ENCODE measurements at regions not wholly inside any gene's neighbourhood (a gene's known extent, or its start where the extent isn't known, plus 50 kb on each side); places are given as distances from the start of the nearest gene placed in this dataset.
"Not testable (repeated sequence)": the region's sequence is repeated elsewhere in the genome, so short reads cannot be mapped to it uniquely, and the experiment has no call there.

DNA sequence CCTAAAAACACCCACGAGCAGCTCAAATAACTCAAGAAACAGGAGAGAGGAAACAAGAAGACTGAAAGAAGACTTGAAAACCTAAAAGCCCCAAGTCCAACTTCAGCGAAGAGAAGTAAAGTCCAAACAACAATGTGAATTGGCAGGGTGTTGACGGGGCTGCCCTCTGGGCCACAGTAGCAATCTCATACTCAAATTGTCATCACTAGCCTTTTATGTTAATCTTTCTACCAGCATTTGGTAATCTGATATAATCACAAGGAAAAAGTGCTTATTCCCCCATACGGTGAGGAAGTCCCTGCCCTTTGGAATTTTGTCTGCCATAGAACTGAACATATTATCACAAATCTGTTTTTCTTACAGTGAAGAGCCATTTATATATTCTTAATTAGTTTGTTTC is 51.5 kb upstream of the IFNE start:
- Histone ChIP-seq H3K36me3 (replicated peaks; ENCODE audit: control insufficient read depth, insufficient read depth, low read length) (peaks cover 2% of the 10 kb centered on the region; the same call in 1 of the 2 replicates), H3K27me3 (ENCODE audit: control insufficient read depth, insufficient read depth, low read length) (no peaks in the 10 kb centered on the region), H3K4me3 (ENCODE audit: insufficient read depth, low read depth, low read length) (no peak overlapping the region)
- DNase-seq = no peak

DNA sequence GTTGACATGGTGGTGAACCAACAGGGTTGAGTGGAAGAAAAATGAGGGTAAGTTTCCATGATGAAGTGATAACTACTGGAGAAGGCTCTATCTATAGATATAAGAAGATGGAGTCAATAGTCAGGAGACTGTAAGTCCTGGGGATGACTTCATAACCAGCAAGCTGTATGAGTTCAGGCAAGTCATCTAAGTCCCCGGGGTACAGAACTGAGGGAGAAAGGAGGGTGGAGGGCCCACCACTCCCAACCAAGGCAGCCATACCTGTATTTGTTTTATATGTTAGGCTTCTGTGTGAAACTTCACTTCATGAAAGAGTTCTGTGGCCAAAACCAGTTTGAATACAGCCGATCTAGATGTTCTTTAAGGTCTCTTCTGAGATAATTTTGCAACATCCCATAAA is 53.3 kb upstream of the IFNE start:
- no peak for DNase-seq
- no peaks in the 10 kb centered on the region for H3K27me3 ChIP-seq (ENCODE audit: control insufficient read depth, insufficient read depth, low read length)
- no peak overlapping the region for H3K4me3 ChIP-seq (ENCODE audit: insufficient read depth, low read depth, low read length)
- no peaks in the 10 kb centered on the region for H3K36me3 ChIP-seq (replicated peaks; ENCODE audit: control insufficient read depth, insufficient read depth, low read length)

GRCh38 chr9:21542787-21543186 is 60.7 kb upstream of the IFNE start:
- Histone ChIP-seq H3K27me3 (ENCODE audit: control insufficient read depth, insufficient read depth, low read length) (no peaks in the 10 kb centered on the region), H3K36me3 (replicated peaks; ENCODE audit: control insufficient read depth, insufficient read depth, low read length) (no peaks in the 10 kb centered on the region), H3K4me3 (ENCODE audit: insufficient read depth, low read depth, low read length) (no peak overlapping the region)
- no peak for DNase-seq

GRCh38 chr9:21543187-21543586 is 61.1 kb upstream of the IFNE start:
- Histone ChIP-seq H3K36me3 (replicated peaks; ENCODE audit: control insufficient read depth, insufficient read depth, low read length) (no peaks in the 10 kb centered on the region), H3K4me3 (ENCODE audit: insufficient read depth, low read depth, low read length) (no peak overlapping the region), H3K27me3 (ENCODE audit: control insufficient read depth, insufficient read depth, low read length) (no peaks in the 10 kb centered on the region)
- no peak for DNase-seq

GRCh38 chr9:21543816-21544215 is 61.7 kb upstream of the IFNE start:
- not testable (repeated sequence) for H3K4me3 ChIP-seq (ENCODE audit: insufficient read depth, low read depth, low read length); H3K27me3 ChIP-seq (ENCODE audit: control insufficient read depth, insufficient read depth, low read length); H3K36me3 ChIP-seq (replicated peaks; ENCODE audit: control insufficient read depth, insufficient read depth, low read length); DNase-seq

GRCh38 chr9:21546949-21547348 is 64.8 kb upstream of the IFNE start:
- Histone ChIP-seq H3K27me3 (ENCODE audit: control insufficient read depth, insufficient read depth, low read length) (no peaks in the 10 kb centered on the region), H3K4me3 (ENCODE audit: insufficient read depth, low read depth, low read length) (no peak overlapping the region), H3K36me3 (replicated peaks; ENCODE audit: control insufficient read depth, insufficient read depth, low read length) (no peaks in the 10 kb centered on the region)
- DNase-seq = no peak

- no peaks in the 10 kb centered on the region for H3K36me3 ChIP-seq (replicated peaks; ENCODE audit: control insufficient read depth, insufficient read depth, low read length)
- no peak for DNase-seq
- no peaks in the 10 kb centered on the region for H3K27me3 ChIP-seq (ENCODE audit: control insufficient read depth, insufficient read depth, low read length)
- H3K4me3 ChIP-seq (ENCODE audit: insufficient read depth, low read depth, low read length) = no peak overlapping the region
These were observed 67.2 kb upstream of the IFNE start for GRCh38 chr9:21549251-21549765.

GRCh38 chr9:21549890-21550289 is 67.8 kb upstream of the IFNE start:
- H3K36me3 ChIP-seq (replicated peaks; ENCODE audit: control insufficient read depth, insufficient read depth, low read length) = no peaks in the 10 kb centered on the region
- DNase-seq = no peak
- H3K4me3 ChIP-seq (ENCODE audit: insufficient read depth, low read depth, low read length) = no peak overlapping the region
- H3K27me3 ChIP-seq (ENCODE audit: control insufficient read depth, insufficient read depth, low read length) = no peaks in the 10 kb centered on the region

DNA sequence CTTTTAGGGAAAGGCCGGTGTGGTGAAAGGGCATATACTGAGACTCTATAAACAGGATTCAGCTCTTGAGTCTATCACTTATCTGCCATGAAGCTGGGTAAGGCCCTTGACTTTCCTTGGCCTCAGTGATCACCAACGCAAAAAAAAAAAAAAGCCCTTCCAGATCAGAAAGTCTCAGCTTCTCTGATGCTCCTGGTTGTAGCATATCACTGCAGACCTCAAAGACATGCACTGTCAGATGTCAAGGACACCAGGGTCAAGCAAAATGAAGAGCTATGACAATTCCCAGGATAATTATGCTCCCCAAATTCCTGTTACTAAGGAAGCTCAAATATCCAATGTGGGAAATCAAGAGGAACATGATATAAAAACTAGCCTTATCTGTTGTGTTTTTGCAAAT is 68.3 kb upstream of the IFNE start:
- Histone ChIP-seq H3K36me3 (replicated peaks; ENCODE audit: control insufficient read depth, insufficient read depth, low read length) (no peaks in the 10 kb centered on the region), H3K4me3 (ENCODE audit: insufficient read depth, low read depth, low read length) (no peak overlapping the region), H3K27me3 (ENCODE audit: control insufficient read depth, insufficient read depth, low read length) (no peaks in the 10 kb centered on the region)
- DNase-seq = no peak

- Histone ChIP-seq H3K36me3 (replicated peaks; ENCODE audit: control insufficient read depth, insufficient read depth, low read length) (no peaks in the 10 kb centered on the region), H3K4me3 (ENCODE audit: insufficient read depth, low read depth, low read length) (no peak overlapping the region), H3K27me3 (ENCODE audit: control insufficient read depth, insufficient read depth, low read length) (no peaks in the 10 kb centered on the region)
- no peak for DNase-seq
These were observed 69.3 kb upstream of the IFNE start for GRCh38 chr9:21551401-21551800.

GRCh38 chr9:21552244-21553170 is 70.4 kb upstream of the IFNE start:
- no peaks in the 10 kb centered on the region for H3K36me3 ChIP-seq (replicated peaks; ENCODE audit: control insufficient read depth, insufficient read depth, low read length)
- no peaks in the 10 kb centered on the region for H3K27me3 ChIP-seq (ENCODE audit: control insufficient read depth, insufficient read depth, low read length)
- H3K4me3 ChIP-seq (ENCODE audit: insufficient read depth, low read depth, low read length) = no peak overlapping the region
- DNase-seq = no peak

- Histone ChIP-seq H3K27me3 (ENCODE audit: control insufficient read depth, insufficient read depth, low read length) (no peaks in the 10 kb centered on the region), H3K36me3 (replicated peaks; ENCODE audit: control insufficient read depth, insufficient read depth, low read length) (no peaks in the 10 kb centered on the region), H3K4me3 (ENCODE audit: insufficient read depth, low read depth, low read length) (no peak overlapping the region)
- no peak for DNase-seq
These were observed 71.3 kb upstream of the IFNE start for GRCh38 chr9:21553441-21553840.

DNA sequence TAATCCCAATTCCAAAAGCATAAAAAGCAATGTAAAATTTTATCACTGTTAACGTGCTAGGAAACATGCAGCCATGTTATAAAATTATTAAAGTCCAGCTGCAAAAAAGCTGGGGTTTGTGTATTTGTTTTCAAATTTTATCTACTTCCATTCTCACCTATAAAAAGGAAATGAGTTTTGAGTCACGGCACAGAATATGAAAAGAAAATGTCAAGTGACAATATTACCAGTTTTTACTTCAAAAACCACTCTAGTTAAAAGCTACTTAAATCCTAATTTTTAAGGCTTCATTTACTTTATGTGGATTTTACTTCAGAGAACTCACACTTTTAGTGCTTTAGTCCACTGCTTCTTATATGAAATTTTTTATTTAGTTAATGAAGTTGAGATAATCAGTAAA is 72.7 kb upstream of the IFNE start:
- DNase-seq = no peak
- H3K36me3 ChIP-seq (replicated peaks; ENCODE audit: control insufficient read depth, insufficient read depth, low read length) = no peaks in the 10 kb centered on the region
- H3K27me3 ChIP-seq (ENCODE audit: control insufficient read depth, insufficient read depth, low read length) = peaks cover 3% of the 10 kb centered on the region
- no peak overlapping the region for H3K4me3 ChIP-seq (ENCODE audit: insufficient read depth, low read depth, low read length)

GRCh38 chr9:21555911-21556310 is 73.8 kb upstream of the IFNE start:
- peaks cover 6% of the 10 kb centered on the region for H3K27me3 ChIP-seq (ENCODE audit: control insufficient read depth, insufficient read depth, low read length)
- H3K4me3 ChIP-seq (ENCODE audit: insufficient read depth, low read depth, low read length) = no peak overlapping the region
- DNase-seq = no peak

GRCh38 chr9:21556581-21557427 is 74.7 kb upstream of the IFNE start:
- DNase-seq = no peak
- H3K36me3 ChIP-seq (replicated peaks; ENCODE audit: control insufficient read depth, insufficient read depth, low read length) = no peaks in the 10 kb centered on the region
- no peak overlapping the region for H3K4me3 ChIP-seq (ENCODE audit: insufficient read depth, low read depth, low read length)
- H3K27me3 ChIP-seq (ENCODE audit: control insufficient read depth, insufficient read depth, low read length) = peaks cover 6% of the 10 kb centered on the region

More at GRCh38 chr9:21555911-21556310, 73.8 kb upstream of the IFNE start:
- H3K36me3 ChIP-seq (replicated peaks; ENCODE audit: control insufficient read depth, insufficient read depth, low read length) = no peaks in the 10 kb centered on the region
